Thyroid gland (tissue), 4 donors: ENCODE measurements at regions not wholly inside any gene's neighbourhood (a gene's known extent, or its start where the extent isn't known, plus 50 kb on each side); places are given as distances from the start of the nearest gene placed in this dataset.

Experiments
- DNase-seq, 2 donors: peaks; one replicate each; pipeline ENCODE4 v3.0.0-alpha.2; 2019
- H3K27ac ChIP-seq, 3 donors: fragments of 200-600 bp; sonication (generic); 1 replicate in 2 of 3; 2 replicates in 1 of 3; pipeline ENCODE4 v1.5.1; 2016 to 2019; ENCODE audit warnings: mild to moderate bottlenecking in 1 of 3, moderate library complexity in 1 of 3
- H3K27me3 ChIP-seq: fragments of 200-600 bp; sonication (generic); one replicate; pipeline ENCODE4 v1.5.1; 2019
- H3K36me3 ChIP-seq, 2 donors: fragments of 200-600 bp; sonication (generic); one replicate each; pipeline ENCODE4 v1.5.1; 2016 to 2019
- H3K4me1 ChIP-seq, 2 donors: fragments of 200-600 bp; sonication (generic); one replicate each; pipeline ENCODE4 v1.5.1; 2017 to 2019
- H3K4me3 ChIP-seq, 3 donors: fragments of 200-600 bp; sonication (generic); replicated peaks in 1 of 3; 1 replicate in 2 of 3; 2 replicates in 1 of 3; pipeline ENCODE4 v1.5.1; 2016; ENCODE audit warnings: mild to moderate bottlenecking in 1 of 3
- H3K9me3 ChIP-seq: fragments of 200-600 bp; sonication (generic); one replicate; pipeline ENCODE4 v1.5.1; 2017
- CTCF ChIP-seq, 6 experiments: fragments of 200-600 bp in 3 of 6; fragments of 450-650 bp in 3 of 6; sonication (generic) in 3 of 6; IDR thresholded peaks; one replicate each; pipeline ENCODE4 v1.5.1; 2016 to 2019; ENCODE audit warnings: antibody characterized with exemption in 6 of 6, mild to moderate bottlenecking in 2 of 6, inconsistent platforms in 1 of 6, moderate library complexity in 1 of 6
- POLR2A ChIP-seq, 2 donors: fragments of 450-650 bp; IDR thresholded peaks; one replicate each; pipeline ENCODE4 v1.6.1; 2017; ENCODE audit warnings: antibody characterized with exemption in 2 of 2, mild to moderate bottlenecking in 2 of 2, moderate library complexity in 1 of 2
- WGBS, 2 donors: methylation state at CpG; one replicate each; pipeline ENCODE4 v1.1.5; 2017; 5-methylcytosine and 5-hydroxymethylcytosine counted together
- intact Hi-C: fragments of 100-400 bp; cut with DNase I; formaldehyde crosslinking; loops from one replicate; pipeline ENCODE4 v1.15.1; 2023

GRCh38 chr5:106314221-106314824, 1356.4 kb downstream of the EFNA5 start:
- Histone ChIP-seq H3K36me3 (no peaks in the 10 kb centered on the region), H3K4me3 (no peak overlapping the region), H3K4me1 (no peaks in the 10 kb centered on the region), H3K9me3 (no peaks in the 10 kb centered on the region), H3K27me3 (no peaks in the 10 kb centered on the region), H3K27ac (no peak overlapping the region)
- DNase-seq: no peak
- TF ChIP-seq POLR2A (IDR thresholded peaks at IDR 0.05): no peak
- TF ChIP-seq CTCF (IDR thresholded peaks at IDR 0.05): no peak
- WGBS, 2 donors: 64% methylated on average over 2 of the region's 2 CpGs
- intact Hi-C loops: no loop called here

DNA sequence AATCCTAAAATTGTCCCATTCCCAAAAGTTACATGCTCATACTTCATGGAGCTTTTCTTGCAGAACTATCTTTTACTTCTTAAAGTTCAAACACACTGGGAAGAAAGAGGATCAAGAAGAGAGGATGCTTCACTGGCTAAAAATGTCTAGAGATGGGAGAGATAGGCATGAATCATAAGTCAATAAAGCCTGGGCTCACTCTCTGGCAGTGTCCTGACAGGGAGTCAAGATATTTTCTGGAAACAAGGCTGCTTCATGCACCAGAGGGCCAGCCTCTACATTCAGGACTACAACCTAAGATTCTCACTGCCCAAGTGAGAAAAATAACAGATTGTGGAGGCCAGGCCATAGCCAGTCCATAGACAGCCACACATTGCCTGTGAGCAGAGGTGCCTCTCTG, 1358.4 kb downstream of the EFNA5 start:
- Histone ChIP-seq H3K27ac (no peak overlapping the region), H3K36me3 (no peaks in the 10 kb centered on the region), H3K4me3 (no peak overlapping the region), H3K27me3 (no peaks in the 10 kb centered on the region), H3K4me1 (no peaks in the 10 kb centered on the region), H3K9me3 (no peaks in the 10 kb centered on the region)
- no peak for DNase-seq
- intact Hi-C loops: no loop called here
- TF ChIP-seq CTCF (IDR thresholded peaks at IDR 0.05): no peak
- TF ChIP-seq POLR2A (IDR thresholded peaks at IDR 0.05): no peak

DNA sequence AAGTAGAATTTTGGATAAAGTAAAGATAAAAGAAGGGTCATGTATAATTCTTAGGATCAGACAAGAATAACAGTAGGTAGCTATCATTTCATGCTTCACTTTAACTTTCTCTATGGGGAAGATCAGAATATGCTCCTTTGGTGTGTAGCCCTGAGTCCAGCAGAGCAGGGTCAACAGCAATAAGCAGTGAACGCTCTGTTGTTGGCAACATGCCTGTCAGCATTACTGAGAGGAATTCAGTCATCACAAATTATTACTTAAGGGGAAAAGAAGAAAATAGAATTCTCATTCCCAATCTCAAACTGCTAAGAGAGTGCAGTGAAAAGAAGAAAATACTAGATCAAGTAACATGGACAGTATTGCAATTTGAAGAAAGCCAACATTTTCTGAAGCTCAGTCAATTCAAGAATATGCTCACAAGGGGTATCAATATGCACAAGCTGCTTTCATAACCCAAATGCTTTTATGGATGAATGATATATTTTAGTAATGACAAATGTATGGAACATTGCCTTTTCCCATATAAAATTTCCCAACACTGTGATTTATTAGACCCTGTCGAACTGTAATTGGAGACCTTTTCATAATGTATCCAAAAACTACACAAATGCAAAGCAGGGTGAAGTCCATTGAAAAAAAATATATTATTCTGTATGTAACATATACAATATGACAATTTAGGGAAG, 1359.4 kb downstream of the EFNA5 start:
- 48 to 49% methylated on average over 2 of the region's 2 CpGs for WGBS, 2 donors
- Histone ChIP-seq H3K4me1 (no peaks in the 10 kb centered on the region), H3K9me3 (no peaks in the 10 kb centered on the region), H3K36me3 (no peaks in the 10 kb centered on the region), H3K27ac (no peak overlapping the region), H3K4me3 (no peak overlapping the region), H3K27me3 (no peaks in the 10 kb centered on the region)
- peak; percentile 39 to 53 for DNase-seq
- TF ChIP-seq POLR2A (IDR thresholded peaks at IDR 0.05): no peak
- TF ChIP-seq CTCF (IDR thresholded peaks at IDR 0.05): no peak
- intact Hi-C loops: no loop called here

GRCh38 chr5:106307265-106307664, 1363.5 kb downstream of the EFNA5 start:
- WGBS, 2 donors: 87 to 89% methylated on average over 5 of the region's 5 CpGs

More at GRCh38 chr5:106307265-106307664, 1363.5 kb downstream of the EFNA5 start:
- no peak for TF ChIP-seq POLR2A (IDR thresholded peaks at IDR 0.05)
- no peak for TF ChIP-seq CTCF (IDR thresholded peaks at IDR 0.05)
- no peak overlapping the region for H3K27ac ChIP-seq
- DNase-seq: no peak
- no peaks in the 10 kb centered on the region for H3K4me1 ChIP-seq
- H3K36me3 ChIP-seq: no peaks in the 10 kb centered on the region
- H3K27me3 ChIP-seq: no peaks in the 10 kb centered on the region
- H3K9me3 ChIP-seq: no peaks in the 10 kb centered on the region
- H3K4me3 ChIP-seq: no peak overlapping the region
- intact Hi-C loops: no loop called here
